Erythroblast (primary cell): ENCODE measurements at regions not wholly inside any gene's neighbourhood (a gene's known extent, or its start where the extent isn't known, plus 50 kb on each side); places are given as distances from the start of the nearest gene placed in this dataset.

ENCODE experiments used
- GATA1 ChIP-seq: IDR thresholded peaks from 2 replicates; pipeline ENCODE4 v1.6.1; 2011; ENCODE audit warnings: low read depth, mild to moderate bottlenecking, control low read depth, low read length, moderate library complexity
- POLR2A ChIP-seq: IDR thresholded peaks from 2 replicates; pipeline ENCODE4 v1.6.1; 2011; ENCODE audit warnings: mild to moderate bottlenecking, low read length

GRCh38 chr13:67740871-67741535 lies 510.9 kb upstream of the PCDH9 start:
- TF ChIP-seq POLR2A (no peak), GATA1 (no peak)
